AG09309 (cell line): ENCODE measurements at regions not wholly inside any gene's neighbourhood (a gene's known extent, or its start where the extent isn't known, plus 50 kb on each side); places are given as distances from the start of the nearest gene placed in this dataset.

Experiments used
- DNase-seq: peaks from one replicate; pipeline ENCODE4 v3.0.0-alpha.2; 2010; ENCODE audit warnings: low read depth
- H3K4me3 ChIP-seq: 2 replicates; pipeline ENCODE4 v1.5.1; 2011; ENCODE audit warnings: mild to moderate bottlenecking, low read depth, low read length, moderate library complexity; ENCODE audit not compliant: control insufficient read depth
- CTCF ChIP-seq: IDR thresholded peaks from 2 replicates; pipeline ENCODE4 v1.5.1; 2011; ENCODE audit warnings: mild to moderate bottlenecking, low read depth, low read length, inconsistent platforms; ENCODE audit not compliant: insufficient read depth, control insufficient read depth; ENCODE audit errors: missing control alignments

DNA sequence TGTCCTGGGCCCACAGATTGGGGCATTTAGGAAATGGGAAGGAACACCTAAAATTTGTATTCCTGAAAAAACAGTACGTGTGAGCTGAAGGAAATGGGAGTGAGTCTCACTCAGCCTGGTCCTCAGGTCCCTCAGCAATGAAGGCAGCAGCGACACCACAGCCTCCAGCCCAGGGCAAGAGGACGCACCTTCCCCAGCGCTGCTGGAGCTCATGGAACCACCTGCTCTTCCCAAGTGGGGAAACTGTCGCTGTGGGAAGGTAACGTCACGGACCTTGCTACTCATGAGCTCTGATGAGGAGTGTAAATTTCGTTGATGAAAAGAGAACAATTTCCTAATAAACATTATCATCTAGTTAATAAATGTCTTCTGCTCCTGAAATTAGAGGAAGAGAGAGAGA is 323.6 kb downstream of the EIPR1 start:
- no peak for TF ChIP-seq CTCF
- DNase-seq, result no peak
- no peak overlapping the region for H3K4me3 ChIP-seq

DNA sequence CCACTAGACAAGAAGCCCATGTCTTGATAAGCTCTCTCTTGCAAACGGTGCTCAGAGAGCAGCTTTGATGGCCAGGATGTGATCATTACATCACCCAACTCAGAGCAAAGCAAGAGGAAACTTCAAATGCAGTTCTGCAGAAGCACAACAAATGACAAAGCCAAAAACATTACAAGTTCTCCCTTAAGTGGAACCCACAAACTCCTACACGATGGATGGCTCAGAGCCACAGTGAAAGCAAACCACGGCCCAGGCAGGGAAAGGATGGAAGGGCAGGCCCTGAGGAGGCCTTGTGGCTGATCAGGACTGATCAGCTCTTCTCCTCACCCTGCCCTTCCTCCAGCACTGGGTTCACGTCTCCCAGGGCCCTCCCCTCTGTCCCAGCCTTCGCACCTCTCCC is 326.4 kb downstream of the EIPR1 start:
- no peak for TF ChIP-seq CTCF
- no peak for DNase-seq
- no peak overlapping the region for H3K4me3 ChIP-seq

DNA sequence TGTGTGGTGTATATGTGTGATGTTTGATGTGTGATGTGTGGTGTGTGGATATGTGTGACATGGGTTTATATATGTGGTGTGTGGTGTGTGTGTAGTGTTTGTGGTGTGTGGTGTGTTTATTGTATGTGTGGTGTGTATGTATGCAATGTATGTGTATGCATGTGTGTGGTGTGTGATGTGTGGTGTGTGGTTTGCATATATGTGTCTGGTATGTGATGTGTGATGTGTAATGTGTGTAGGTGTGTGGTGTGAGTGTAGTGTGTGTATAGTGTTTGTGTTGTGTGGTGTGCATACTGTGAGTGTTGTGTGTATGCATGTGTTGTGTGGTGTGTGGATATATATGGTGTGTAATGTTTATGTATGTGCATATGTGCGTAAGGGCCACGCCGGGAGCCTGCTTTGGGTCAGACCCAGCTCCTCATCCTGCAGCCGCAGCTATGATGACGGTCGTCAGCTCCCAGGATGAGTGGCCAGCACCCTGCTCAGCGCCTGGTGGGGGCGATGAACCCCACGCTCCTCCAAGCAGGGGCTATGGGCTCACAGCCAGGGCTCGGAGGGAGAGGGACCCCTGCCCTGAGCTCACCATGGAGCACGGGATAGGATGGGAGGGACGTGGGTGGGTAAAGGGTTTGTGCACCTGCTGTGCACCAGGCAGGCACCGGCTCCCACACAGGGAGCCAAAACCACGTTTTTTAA is 331.3 kb downstream of the EIPR1 start:
- no peak overlapping the region for H3K4me3 ChIP-seq
- TF ChIP-seq CTCF, result no peak
- DNase-seq, result no peak

DNA sequence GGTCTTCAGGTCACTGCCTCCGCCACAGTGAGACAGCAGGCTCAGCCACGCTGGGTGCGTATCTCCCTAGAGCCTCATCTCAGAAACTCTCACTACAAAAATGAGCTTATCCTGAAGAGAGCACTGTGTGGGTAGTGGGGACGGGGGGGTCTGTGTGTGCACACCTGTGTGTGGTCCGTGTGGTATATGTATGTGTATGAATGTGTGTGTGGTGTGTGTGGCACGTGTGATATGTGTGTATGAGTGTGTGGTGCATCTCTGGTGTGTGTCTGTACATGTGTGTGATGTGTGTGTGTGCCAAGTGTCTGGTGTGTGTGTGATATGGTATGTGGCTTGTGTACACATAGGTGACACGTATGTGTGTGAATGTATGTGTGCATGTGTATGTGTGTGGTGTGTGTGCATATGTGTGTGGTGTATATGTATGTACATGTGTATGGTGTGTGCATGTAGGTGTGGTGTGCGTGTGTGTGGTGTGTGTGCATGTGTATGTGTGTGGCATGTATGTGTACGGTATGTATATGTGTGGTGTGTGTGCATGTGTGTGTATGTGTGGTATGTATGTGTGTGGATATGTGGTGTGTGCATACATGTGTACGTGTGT is 332.2 kb downstream of the EIPR1 start:
- no peak for TF ChIP-seq CTCF
- DNase-seq, result no peak
- H3K4me3 ChIP-seq, result no peak overlapping the region

GRCh38 chr2:3044587-3045317 is 332.9 kb downstream of the EIPR1 start:
- TF ChIP-seq CTCF, result no peak

GRCh38 chr2:3043726-3044125 is 333.9 kb downstream of the EIPR1 start:
- no peak for DNase-seq
- TF ChIP-seq CTCF, result no peak
- H3K4me3 ChIP-seq, result no peak overlapping the region

More at GRCh38 chr2:3044587-3045317, 332.9 kb downstream of the EIPR1 start:
- H3K4me3 ChIP-seq, result no peak overlapping the region
- no peak for DNase-seq
